CD4-positive, alpha-beta T cell (primary cell): ENCODE measurements at regions not wholly inside any gene's neighbourhood (a gene's known extent, or its start where the extent isn't known, plus 50 kb on each side); places are given as distances from the start of the nearest gene placed in this dataset.

ENCODE experiments used
- ATAC-seq: fragments of 200-7000 bp; cut with Tn5 transposase; one replicate; pipeline ENCODE4 v1.10.0; 2022; ENCODE audit warnings: mild to moderate bottlenecking; ENCODE audit not compliant: poor library complexity
- CTCF ChIA-PET: fragments of 350-600 bp; sonication (Branson Sonifier 250); formaldehyde crosslinking; loops from one replicate; lab custom pipeline; 2021; ENCODE audit warnings: antibody characterized with exemption, inconsistent platforms; lab: Charles Lee
- POLR2A ChIA-PET: fragments of 350-600 bp; sonication (Branson Sonifier 250); formaldehyde crosslinking; loops from one replicate; lab custom pipeline; 2021; ENCODE audit warnings: antibody characterized with exemption, inconsistent platforms; lab: Charles Lee
- DNase-seq, 14 experiments: peaks; one replicate each; pipeline ENCODE4 v3.0.0-alpha.2; 2013 to 2020; ENCODE audit warnings: mixed read lengths in 2 of 14
- H3K27ac ChIP-seq, 2 donors: one replicate each; pipeline versions ENCODE4 v1.5.1 to v1.7.0; 2013; ENCODE audit warnings: low read length in 2 of 2, low read depth in 1 of 2, mild to moderate bottlenecking in 1 of 2
- H3K27me3 ChIP-seq, 2 experiments: 1 replicate in 1 of 2; 2 replicates in 1 of 2; pipeline versions ENCODE4 v1.6.1 to v1.7.0; 2013; ENCODE audit warnings: low read length in 2 of 2, control low read depth in 1 of 2, mild to moderate bottlenecking in 1 of 2, moderate library complexity in 1 of 2; ENCODE audit not compliant: insufficient read depth in 2 of 2, control insufficient read depth in 1 of 2
- H3K36me3 ChIP-seq: one replicate; pipeline ENCODE4 v1.6.1; 2013; ENCODE audit warnings: low read length, control low read depth; ENCODE audit not compliant: insufficient read depth
- H3K4me1 ChIP-seq: one replicate; pipeline ENCODE4 v1.6.1; 2013; ENCODE audit warnings: low read length, control low read depth; ENCODE audit not compliant: insufficient read depth
- H3K4me3 ChIP-seq: one replicate; pipeline ENCODE4 v1.5.1; 2013; ENCODE audit warnings: mild to moderate bottlenecking, low read length, moderate library complexity
- H3K9me3 ChIP-seq, 2 experiments: 1 replicate in 1 of 2; 2 replicates in 1 of 2; pipeline versions ENCODE4 v1.6.1 to v1.7.0; 2013; ENCODE audit warnings: low read length in 2 of 2, mild to moderate bottlenecking in 2 of 2, control low read depth in 1 of 2, moderate library complexity in 1 of 2; ENCODE audit not compliant: control insufficient read depth in 1 of 2, insufficient read depth in 1 of 2
- H3K27ac Mint-ChIP-seq: one replicate; pipeline ENCODE4 v1.8.0; 2020; ENCODE audit warnings: mixed read lengths
- H3K27me3 Mint-ChIP-seq: one replicate; pipeline ENCODE4 v1.8.0; 2021; ENCODE audit warnings: mixed read lengths
- H3K36me3 Mint-ChIP-seq: one replicate; pipeline ENCODE4 v1.8.0; 2021; ENCODE audit warnings: low read depth, mixed read lengths
- H3K4me1 Mint-ChIP-seq: one replicate; pipeline ENCODE4 v1.8.0; 2021; ENCODE audit warnings: low read depth, mixed read lengths
- H3K4me3 Mint-ChIP-seq: one replicate; pipeline ENCODE4 v1.8.0; 2020; ENCODE audit warnings: mild to moderate bottlenecking, mixed read lengths
- H3K9me3 Mint-ChIP-seq: one replicate; pipeline ENCODE4 v1.8.0; 2020; ENCODE audit warnings: mixed read lengths
- CTCF ChIP-seq: fragments of 200-600 bp; IDR thresholded peaks from one replicate; pipeline ENCODE4 v1.8.0; 2022; ENCODE audit warnings: antibody characterized with exemption, mild to moderate bottlenecking
- intact Hi-C, 2 experiments: fragments of 100-400 bp; cut with DNase I in 1 of 2; cut with micrococcal nuclease in 1 of 2; formaldehyde crosslinking; loops; one replicate each; pipeline versions ENCODE4 v1.15.1 to v1.9.0; 2023 to 2025; cut with DNase I, micrococcal nuclease

- intact Hi-C loops, result no loop called here
- ATAC-seq, result no peak
- no peak overlapping the region for H3K27ac Mint-ChIP-seq
Observed at GRCh38 chr5:113900141-113900540, 386.6 kb downstream of the YTHDC2 start.

GRCh38 chr5:113900816-113901215, 387.3 kb downstream of the YTHDC2 start:
- Mint-ChIP-seq H3K36me3 (no peaks in the 10 kb centered on the region), H3K4me3 (no peak overlapping the region), H3K4me1 (no peaks in the 10 kb centered on the region), H3K27me3 (no peaks in the 10 kb centered on the region), H3K9me3 (no peaks in the 10 kb centered on the region), H3K27ac (no peak overlapping the region)
- DNase-seq (no peak), ATAC-seq (no peak)
- intact Hi-C loops, result no loop called here
- no peak overlapping the region for H3K4me3 ChIP-seq
- ChIA-PET CTCF (no interaction called here), POLR2A (no interaction called here)
- H3K27me3 ChIP-seq, result no peaks in the 10 kb centered on the region
- no peaks in the 10 kb centered on the region for H3K36me3 ChIP-seq
- no peak overlapping the region for H3K27ac ChIP-seq
- H3K9me3 ChIP-seq, result no peaks in the 10 kb centered on the region
- no peaks in the 10 kb centered on the region for H3K4me1 ChIP-seq
- no peak for TF ChIP-seq CTCF

More at GRCh38 chr5:113900141-113900540, 386.6 kb downstream of the YTHDC2 start:
- Mint-ChIP-seq H3K4me3 (no peak overlapping the region), H3K9me3 (no peaks in the 10 kb centered on the region), H3K27me3 (no peaks in the 10 kb centered on the region), H3K4me1 (no peaks in the 10 kb centered on the region), H3K36me3 (no peaks in the 10 kb centered on the region)
- Histone ChIP-seq H3K27ac (no peak overlapping the region), H3K4me3 (no peak overlapping the region), H3K27me3 (no peaks in the 10 kb centered on the region), H3K9me3 (no peaks in the 10 kb centered on the region), H3K4me1 (no peaks in the 10 kb centered on the region), H3K36me3 (no peaks in the 10 kb centered on the region)
- ChIA-PET CTCF (no interaction called here), POLR2A (no interaction called here)
- TF ChIP-seq CTCF, result no peak
- no peak for DNase-seq

GRCh38 chr5:113901718-113902117, 388.2 kb downstream of the YTHDC2 start:
- Histone ChIP-seq H3K4me3 (no peak overlapping the region), H3K4me1 (no peaks in the 10 kb centered on the region), H3K36me3 (no peaks in the 10 kb centered on the region), H3K27ac (no peak overlapping the region), H3K9me3 (no peaks in the 10 kb centered on the region), H3K27me3 (no peaks in the 10 kb centered on the region)
- no peak for DNase-seq
- no peak for TF ChIP-seq CTCF
- Mint-ChIP-seq H3K27ac (no peak overlapping the region), H3K4me3 (no peak overlapping the region), H3K27me3 (no peaks in the 10 kb centered on the region), H3K36me3 (no peaks in the 10 kb centered on the region), H3K9me3 (no peaks in the 10 kb centered on the region), H3K4me1 (no peaks in the 10 kb centered on the region)
- POLR2A ChIA-PET, result no interaction called here
- CTCF ChIA-PET, result no interaction called here
- intact Hi-C loops, result no loop called here
- no peak for ATAC-seq
